Body of pancreas (tissue), 4 donors: ENCODE measurements at regions not wholly inside any gene's neighbourhood (a gene's known extent, or its start where the extent isn't known, plus 50 kb on each side); places are given as distances from the start of the nearest gene placed in this dataset.

ENCODE experiments used
- POLR2A ChIP-seq, 3 donors: fragments of 450-650 bp; IDR thresholded peaks; one replicate each; pipeline ENCODE4 v1.6.1; 2016; ENCODE audit warnings: antibody characterized with exemption in 3 of 3, mild to moderate bottlenecking in 2 of 3
- TF ChIP-seq, protein P1 (sequence below), 7 experiments: fragments of 450-650 bp in 4 of 7; fragments of 200-600 bp in 3 of 7; sonication (generic) in 3 of 7; IDR thresholded peaks; one replicate each; pipeline ENCODE4 v1.5.1; 2016 to 2019; ENCODE audit warnings: antibody characterized with exemption in 7 of 7

DNA sequence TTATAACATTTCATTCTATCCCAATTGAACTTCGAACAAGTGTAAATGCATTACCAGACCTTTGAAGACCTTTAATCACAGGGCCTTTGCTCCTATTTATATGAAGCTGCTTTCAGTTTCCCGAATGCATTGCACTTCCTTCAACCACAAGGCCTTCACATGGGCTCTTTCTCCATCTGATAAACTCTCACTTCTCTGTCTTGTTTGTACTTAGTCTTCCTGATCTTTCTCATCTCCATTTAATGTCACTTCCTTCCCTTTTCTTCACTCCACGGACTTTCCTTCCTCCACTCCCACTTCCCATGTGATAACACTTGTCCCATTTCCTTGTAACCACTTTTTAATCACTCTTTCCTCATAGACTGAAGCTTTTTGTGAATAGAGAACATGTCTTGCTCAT, 74.3 kb upstream of the TNC start:
- TF ChIP-seq, protein P1, sequence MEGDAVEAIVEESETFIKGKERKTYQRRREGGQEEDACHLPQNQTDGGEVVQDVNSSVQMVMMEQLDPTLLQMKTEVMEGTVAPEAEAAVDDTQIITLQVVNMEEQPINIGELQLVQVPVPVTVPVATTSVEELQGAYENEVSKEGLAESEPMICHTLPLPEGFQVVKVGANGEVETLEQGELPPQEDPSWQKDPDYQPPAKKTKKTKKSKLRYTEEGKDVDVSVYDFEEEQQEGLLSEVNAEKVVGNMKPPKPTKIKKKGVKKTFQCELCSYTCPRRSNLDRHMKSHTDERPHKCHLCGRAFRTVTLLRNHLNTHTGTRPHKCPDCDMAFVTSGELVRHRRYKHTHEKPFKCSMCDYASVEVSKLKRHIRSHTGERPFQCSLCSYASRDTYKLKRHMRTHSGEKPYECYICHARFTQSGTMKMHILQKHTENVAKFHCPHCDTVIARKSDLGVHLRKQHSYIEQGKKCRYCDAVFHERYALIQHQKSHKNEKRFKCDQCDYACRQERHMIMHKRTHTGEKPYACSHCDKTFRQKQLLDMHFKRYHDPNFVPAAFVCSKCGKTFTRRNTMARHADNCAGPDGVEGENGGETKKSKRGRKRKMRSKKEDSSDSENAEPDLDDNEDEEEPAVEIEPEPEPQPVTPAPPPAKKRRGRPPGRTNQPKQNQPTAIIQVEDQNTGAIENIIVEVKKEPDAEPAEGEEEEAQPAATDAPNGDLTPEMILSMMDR (IDR thresholded peaks at IDR 0.05): no peak
- no peak for TF ChIP-seq POLR2A (IDR thresholded peaks at IDR 0.05)
